Stomach (tissue), 8 donors: ENCODE measurements at regions not wholly inside any gene's neighbourhood (a gene's known extent, or its start where the extent isn't known, plus 50 kb on each side); places are given as distances from the start of the nearest gene placed in this dataset.
"Not testable (repeated sequence)": the region's sequence is repeated elsewhere in the genome, so short reads cannot be mapped to it uniquely, and the experiment has no call there.

Experiments used
- DNase-seq, 2 donors: peaks; one replicate each; pipeline versions ENCODE4 v3.0.0 to v3.0.0-alpha.2; 2013 to 2019
- H3K27ac ChIP-seq, 5 donors: fragments of 200-600 bp in 4 of 5; sonication (generic) in 4 of 5; one replicate each; pipeline ENCODE4 v1.5.1; 2013 to 2019; ENCODE audit warnings: mild to moderate bottlenecking in 1 of 5, moderate library complexity in 1 of 5
- H3K27me3 ChIP-seq, 3 donors: fragments of 200-600 bp; sonication (generic); one replicate each; pipeline ENCODE4 v1.5.1; 2017 to 2019; ENCODE audit warnings: mixed run types in 1 of 3
- H3K36me3 ChIP-seq, 4 donors: fragments of 200-600 bp; sonication (generic); 1 replicate in 3 of 4; 2 replicates in 1 of 4; pipeline ENCODE4 v1.5.1; 2016 to 2019
- H3K4me1 ChIP-seq, 4 donors: fragments of 200-600 bp; sonication (generic); one replicate each; pipeline ENCODE4 v1.5.1; 2016 to 2019
- H3K4me3 ChIP-seq, 4 donors: fragments of 200-600 bp; sonication (generic) in 3 of 4; one replicate each; pipeline ENCODE4 v1.5.1; 2016 to 2019; ENCODE audit warnings: mild to moderate bottlenecking in 1 of 4
- H3K9me3 ChIP-seq, 4 donors: fragments of 200-600 bp; sonication (generic); one replicate each; pipeline ENCODE4 v1.5.1; 2016 to 2019
- CTCF ChIP-seq, 7 experiments: fragments of 450-650 bp in 4 of 7; fragments of 200-600 bp in 3 of 7; sonication (generic) in 3 of 7; IDR thresholded peaks; one replicate each; pipeline ENCODE4 v1.5.1; 2016 to 2019; ENCODE audit warnings: antibody characterized with exemption in 7 of 7, control low read depth in 2 of 7, mild to moderate bottlenecking in 1 of 7
- EP300 ChIP-seq: sonication (generic); formaldehyde crosslinking; IDR thresholded peaks from one replicate; pipeline ENCODE4 v1.6.1; 2017; ENCODE audit warnings: antibody characterized with exemption
- POLR2A ChIP-seq, 4 donors: fragments of 450-650 bp; IDR thresholded peaks; one replicate each; pipeline ENCODE4 v1.6.1; 2016; ENCODE audit warnings: antibody characterized with exemption in 4 of 4, control low read depth in 2 of 4, mild to moderate bottlenecking in 1 of 4, moderate library complexity in 1 of 4
- POLR2AphosphoS5 ChIP-seq, 3 donors: sonication (generic); formaldehyde crosslinking; IDR thresholded peaks; one replicate each; pipeline ENCODE4 v1.6.1; 2016; ENCODE audit warnings: antibody characterized with exemption in 3 of 3
- WGBS, 5 donors: extraction: QIAGEN DNeasy Blood & Tissue Kit in 3 of 5; methylation state at CpG; one replicate each; pipeline versions ENCODE4 v1.1.5 to v1.1.7; 2013 to 2018; 5-methylcytosine and 5-hydroxymethylcytosine counted together
- intact Hi-C: fragments of 100-400 bp; cut with DNase I; formaldehyde crosslinking; loops from one replicate; pipeline ENCODE4 v1.15.1; 2023; ENCODE audit warnings: low total_unique reads
- donor health status: healthy with polysubstance abuse.
- donor health status: Bipolar disorder and iron deficiency.
- donor health status: healthy.

- WGBS, 5 donors: 80 to 88% (median 86%) methylated on average over 11 of the region's 11 CpGs
These were observed 145.7 kb upstream of the TEKT4 start for GRCh38 chr2:94725543-94725942.

GRCh38 chr2:94735536-94735935 lies 135.7 kb upstream of the TEKT4 start:
- peaks cover 0 to 19% (median 4%) of the 10 kb centered on the region in 3 donors for H3K27me3 ChIP-seq
- WGBS, 5 donors: 7 to 14% (median 9%) methylated on average over 19 to 34 of the region's 34 CpGs
- peak in 1 of 2 donors; percentile 7 for DNase-seq
- H3K27ac ChIP-seq, H3K9me3 ChIP-seq, H3K4me3 ChIP-seq, H3K4me1 ChIP-seq, intact Hi-C loops, H3K36me3 ChIP-seq: not testable (repeated sequence)

More at GRCh38 chr2:94725543-94725942, 145.7 kb upstream of the TEKT4 start:
- Histone ChIP-seq H3K36me3 (no peaks in the 10 kb centered on the region), H3K27ac (no peak overlapping the region), H3K4me1 (no peaks in the 10 kb centered on the region), H3K27me3 (no peaks in the 10 kb centered on the region), H3K4me3 (no peak overlapping the region), H3K9me3 (no peaks in the 10 kb centered on the region)
- TF ChIP-seq POLR2A (IDR thresholded peaks at IDR 0.05) (no peak), POLR2AphosphoS5 (IDR thresholded peaks at IDR 0.05) (no peak), EP300 (no peak), CTCF (IDR thresholded peaks at IDR 0.05) (no peak)
- no peak for DNase-seq
- intact Hi-C loops: no loop called here

GRCh38 chr2:94737145-94737544 lies 134.1 kb upstream of the TEKT4 start:
- H3K27ac ChIP-seq, H3K4me1 ChIP-seq, DNase-seq, H3K4me3 ChIP-seq, H3K9me3 ChIP-seq, H3K36me3 ChIP-seq, intact Hi-C loops: not testable (repeated sequence)
- WGBS, 5 donors: 84 to 92% (median 90%) methylated on average over 13 to 17 of the region's 17 CpGs
- H3K27me3 ChIP-seq: peaks cover 0 to 19% (median 4%) of the 10 kb centered on the region in 3 donors

GRCh38 chr2:94737736-94738342 lies 133.4 kb upstream of the TEKT4 start:
- H3K36me3 ChIP-seq, H3K9me3 ChIP-seq, H3K27ac ChIP-seq, intact Hi-C loops, DNase-seq, H3K4me3 ChIP-seq, H3K4me1 ChIP-seq: not testable (repeated sequence)
- peaks cover 0 to 19% (median 4%) of the 10 kb centered on the region in 3 donors for H3K27me3 ChIP-seq
- 86 to 94% (median 93%) methylated on average over 18 to 25 of the region's 25 CpGs for WGBS, 5 donors

- WGBS, 5 donors: 75 to 92% (median 83%) methylated on average over 2 of the region's 2 CpGs
- TF ChIP-seq POLR2A (IDR thresholded peaks at IDR 0.05): no peak
- no peak for TF ChIP-seq EP300
- TF ChIP-seq POLR2AphosphoS5 (IDR thresholded peaks at IDR 0.05): no peak
- no peak for TF ChIP-seq CTCF (IDR thresholded peaks at IDR 0.05)
- intact Hi-C loops: no loop called here
These were observed 117.7 kb upstream of the TEKT4 start for GRCh38 chr2:94753466-94753998.

GRCh38 chr2:94758546-94758945 lies 112.7 kb upstream of the TEKT4 start:
- no peaks in the 10 kb centered on the region for H3K36me3 ChIP-seq
- H3K27ac ChIP-seq: no peak overlapping the region
- no peaks in the 10 kb centered on the region for H3K9me3 ChIP-seq
- H3K27me3 ChIP-seq: no peaks in the 10 kb centered on the region
- H3K4me3 ChIP-seq: no peak overlapping the region
- TF ChIP-seq EP300 (no peak), POLR2A (IDR thresholded peaks at IDR 0.05) (no peak), CTCF (IDR thresholded peaks at IDR 0.05) (no peak), POLR2AphosphoS5 (IDR thresholded peaks at IDR 0.05) (no peak)
- H3K4me1 ChIP-seq: no peaks in the 10 kb centered on the region
- WGBS, 5 donors: 87 to 97% (median 92%) methylated on average over 5 of the region's 5 CpGs
- no peak for DNase-seq
- intact Hi-C loops: no loop called here

More at GRCh38 chr2:94753466-94753998, 117.7 kb upstream of the TEKT4 start:
- no peak for DNase-seq
- no peak overlapping the region for H3K27ac ChIP-seq
- H3K27me3 ChIP-seq: peaks cover 0 to 4% (median 0%) of the 10 kb centered on the region in 3 donors
- H3K4me1 ChIP-seq: no peaks in the 10 kb centered on the region
- no peaks in the 10 kb centered on the region for H3K9me3 ChIP-seq
- no peak overlapping the region for H3K4me3 ChIP-seq
- H3K36me3 ChIP-seq: no peaks in the 10 kb centered on the region
